ENCODE measurements at regions not wholly inside any gene's neighbourhood (a gene's known extent, or its start where the extent isn't known, plus 50 kb on each side); places are given as distances from the start of the nearest gene placed in this dataset.

DNA sequence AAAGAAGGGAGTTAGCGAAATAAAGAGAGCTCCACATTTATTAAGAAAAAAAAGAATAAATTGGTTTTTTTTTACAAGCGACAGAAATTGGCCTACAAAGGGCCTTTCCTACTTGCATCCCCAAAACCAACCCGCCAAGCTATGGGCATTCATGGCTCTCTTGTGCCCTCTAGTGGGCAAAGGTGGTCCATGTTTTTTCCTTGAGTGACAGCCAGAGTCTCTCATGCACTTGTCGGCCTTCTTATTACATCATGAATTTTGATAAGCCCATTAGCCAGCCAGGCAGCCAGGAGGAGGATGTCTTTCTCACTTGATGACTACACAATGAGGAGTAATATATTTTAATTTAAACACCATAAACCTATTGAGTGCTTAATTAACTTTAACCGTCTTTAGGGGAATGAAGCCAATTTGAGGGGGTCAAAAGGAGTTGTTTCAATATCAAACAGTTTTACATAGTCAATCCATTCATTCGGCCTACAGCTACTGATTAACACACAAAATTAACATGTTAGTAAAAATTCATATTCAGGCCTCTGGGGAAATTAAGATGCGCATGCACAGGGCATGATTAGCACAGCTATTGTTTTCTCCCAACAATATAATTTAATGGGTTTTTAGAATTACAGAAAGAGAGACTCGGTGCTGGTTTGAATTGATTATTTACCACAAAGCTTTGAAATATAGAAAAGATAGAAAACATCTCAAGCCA is 85.5 kb downstream of the RCN1 start (continued):
- TF ChIP-seq SNRNP70 (IDR thresholded peaks at IDR 0.05; ENCODE audit: low read depth, low read length) = no peak
- TF ChIP-seq GATAD2A (CRISPR knock-in tag; IDR thresholded peaks at IDR 0.05) = no peak
- TF ChIP-seq PCBP1 (IDR thresholded peaks at IDR 0.05; ENCODE audit: borderline replicate concordance, low read depth, low read length) = no peak
- TF ChIP-seq, protein P1, sequence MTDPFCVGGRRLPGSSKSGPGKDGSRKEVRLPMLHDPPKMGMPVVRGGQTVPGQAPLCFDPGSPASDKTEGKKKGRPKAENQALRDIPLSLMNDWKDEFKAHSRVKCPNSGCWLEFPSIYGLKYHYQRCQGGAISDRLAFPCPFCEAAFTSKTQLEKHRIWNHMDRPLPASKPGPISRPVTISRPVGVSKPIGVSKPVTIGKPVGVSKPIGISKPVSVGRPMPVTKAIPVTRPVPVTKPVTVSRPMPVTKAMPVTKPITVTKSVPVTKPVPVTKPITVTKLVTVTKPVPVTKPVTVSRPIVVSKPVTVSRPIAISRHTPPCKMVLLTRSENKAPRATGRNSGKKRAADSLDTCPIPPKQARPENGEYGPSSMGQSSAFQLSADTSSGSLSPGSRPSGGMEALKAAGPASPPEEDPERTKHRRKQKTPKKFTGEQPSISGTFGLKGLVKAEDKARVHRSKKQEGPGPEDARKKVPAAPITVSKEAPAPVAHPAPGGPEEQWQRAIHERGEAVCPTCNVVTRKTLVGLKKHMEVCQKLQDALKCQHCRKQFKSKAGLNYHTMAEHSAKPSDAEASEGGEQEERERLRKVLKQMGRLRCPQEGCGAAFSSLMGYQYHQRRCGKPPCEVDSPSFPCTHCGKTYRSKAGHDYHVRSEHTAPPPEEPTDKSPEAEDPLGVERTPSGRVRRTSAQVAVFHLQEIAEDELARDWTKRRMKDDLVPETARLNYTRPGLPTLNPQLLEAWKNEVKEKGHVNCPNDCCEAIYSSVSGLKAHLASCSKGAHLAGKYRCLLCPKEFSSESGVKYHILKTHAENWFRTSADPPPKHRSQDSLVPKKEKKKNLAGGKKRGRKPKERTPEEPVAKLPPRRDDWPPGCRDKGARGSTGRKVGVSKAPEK (CRISPR knock-in tag; IDR thresholded peaks at IDR 0.05; ENCODE audit: borderline replicate concordance) = no peak
- TF ChIP-seq, protein P2, sequence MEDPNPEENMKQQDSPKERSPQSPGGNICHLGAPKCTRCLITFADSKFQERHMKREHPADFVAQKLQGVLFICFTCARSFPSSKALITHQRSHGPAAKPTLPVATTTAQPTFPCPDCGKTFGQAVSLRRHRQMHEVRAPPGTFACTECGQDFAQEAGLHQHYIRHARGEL (CRISPR knock-in tag; IDR thresholded peaks at IDR 0.05) = no peak
- TF ChIP-seq JUN (CRISPR knock-in tag; IDR thresholded peaks at IDR 0.05) = no peak
- TF ChIP-seq MTF2 (CRISPR knock-in tag; IDR thresholded peaks at IDR 0.05; ENCODE audit: borderline replicate concordance) = no peak
- TF ChIP-seq KDM1A (CRISPR knock-in tag; IDR thresholded peaks at IDR 0.05) = no peak
- TF ChIP-seq ZNF3 (CRISPR knock-in tag; IDR thresholded peaks at IDR 0.05) = no peak
- TF ChIP-seq, protein P3, sequence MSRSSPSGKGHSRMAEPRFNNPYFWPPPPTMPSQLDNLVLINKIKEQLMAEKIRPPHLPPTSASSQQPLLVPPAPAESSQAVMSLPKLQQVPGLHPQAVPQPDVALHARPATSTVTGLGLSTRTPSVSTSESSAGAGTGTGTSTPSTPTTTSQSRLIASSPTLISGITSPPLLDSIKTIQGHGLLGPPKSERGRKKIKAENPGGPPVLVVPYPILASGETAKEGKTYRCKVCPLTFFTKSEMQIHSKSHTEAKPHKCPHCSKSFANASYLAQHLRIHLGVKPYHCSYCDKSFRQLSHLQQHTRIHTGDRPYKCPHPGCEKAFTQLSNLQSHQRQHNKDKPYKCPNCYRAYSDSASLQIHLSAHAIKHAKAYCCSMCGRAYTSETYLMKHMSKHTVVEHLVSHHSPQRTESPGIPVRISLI (CRISPR knock-in tag; IDR thresholded peaks at IDR 0.05; ENCODE audit: borderline replicate concordance) = 0 out of 2 replicates have a peak, but pooled peaks have one; percentile 20
- no peak for TF ChIP-seq JUNB (CRISPR knock-in tag; IDR thresholded peaks at IDR 0.05; ENCODE audit: borderline replicate concordance)
- no peak for TF ChIP-seq ZNF777 (CRISPR knock-in tag; IDR thresholded peaks at IDR 0.05)
- TF ChIP-seq ZNF224 (CRISPR knock-in tag; IDR thresholded peaks at IDR 0.05) = no peak
- TF ChIP-seq MEIS2 (CRISPR knock-in tag; IDR thresholded peaks at IDR 0.05) = no peak
- no peak for TF ChIP-seq SRSF1 (optimal IDR thresholded peaks at IDR 0.05; ENCODE audit: low read depth, low read length)
- TF ChIP-seq ZMAT3 (CRISPR knock-in tag; conservative IDR thresholded peaks at IDR 0.05) = no peak
- TF ChIP-seq, protein P4, sequence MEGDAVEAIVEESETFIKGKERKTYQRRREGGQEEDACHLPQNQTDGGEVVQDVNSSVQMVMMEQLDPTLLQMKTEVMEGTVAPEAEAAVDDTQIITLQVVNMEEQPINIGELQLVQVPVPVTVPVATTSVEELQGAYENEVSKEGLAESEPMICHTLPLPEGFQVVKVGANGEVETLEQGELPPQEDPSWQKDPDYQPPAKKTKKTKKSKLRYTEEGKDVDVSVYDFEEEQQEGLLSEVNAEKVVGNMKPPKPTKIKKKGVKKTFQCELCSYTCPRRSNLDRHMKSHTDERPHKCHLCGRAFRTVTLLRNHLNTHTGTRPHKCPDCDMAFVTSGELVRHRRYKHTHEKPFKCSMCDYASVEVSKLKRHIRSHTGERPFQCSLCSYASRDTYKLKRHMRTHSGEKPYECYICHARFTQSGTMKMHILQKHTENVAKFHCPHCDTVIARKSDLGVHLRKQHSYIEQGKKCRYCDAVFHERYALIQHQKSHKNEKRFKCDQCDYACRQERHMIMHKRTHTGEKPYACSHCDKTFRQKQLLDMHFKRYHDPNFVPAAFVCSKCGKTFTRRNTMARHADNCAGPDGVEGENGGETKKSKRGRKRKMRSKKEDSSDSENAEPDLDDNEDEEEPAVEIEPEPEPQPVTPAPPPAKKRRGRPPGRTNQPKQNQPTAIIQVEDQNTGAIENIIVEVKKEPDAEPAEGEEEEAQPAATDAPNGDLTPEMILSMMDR (CRISPR knock-in tag; IDR thresholded peaks at IDR 0.05) = peak; percentile 84
- TF ChIP-seq, protein P5, sequence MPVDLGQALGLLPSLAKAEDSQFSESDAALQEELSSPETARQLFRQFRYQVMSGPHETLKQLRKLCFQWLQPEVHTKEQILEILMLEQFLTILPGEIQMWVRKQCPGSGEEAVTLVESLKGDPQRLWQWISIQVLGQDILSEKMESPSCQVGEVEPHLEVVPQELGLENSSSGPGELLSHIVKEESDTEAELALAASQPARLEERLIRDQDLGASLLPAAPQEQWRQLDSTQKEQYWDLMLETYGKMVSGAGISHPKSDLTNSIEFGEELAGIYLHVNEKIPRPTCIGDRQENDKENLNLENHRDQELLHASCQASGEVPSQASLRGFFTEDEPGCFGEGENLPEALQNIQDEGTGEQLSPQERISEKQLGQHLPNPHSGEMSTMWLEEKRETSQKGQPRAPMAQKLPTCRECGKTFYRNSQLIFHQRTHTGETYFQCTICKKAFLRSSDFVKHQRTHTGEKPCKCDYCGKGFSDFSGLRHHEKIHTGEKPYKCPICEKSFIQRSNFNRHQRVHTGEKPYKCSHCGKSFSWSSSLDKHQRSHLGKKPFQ (CRISPR knock-in tag; IDR thresholded peaks at IDR 0.05; ENCODE audit: insufficient replicate concordance) = no peak
- no peak for TF ChIP-seq TCF7L2 (IDR thresholded peaks at IDR 0.05; ENCODE audit: low read depth, low read length)
